BLaER1 (cell line): ENCODE measurements at regions not wholly inside any gene's neighbourhood (a gene's known extent, or its start where the extent isn't known, plus 50 kb on each side); places are given as distances from the start of the nearest gene placed in this dataset.

Experiments
- H3K27ac ChIP-seq: shearing (Covaris generic); formaldehyde crosslinking; 2 replicates; pipeline ENCODE4 v1.8.1; 2022
- H3K27me3 ChIP-seq: shearing (Covaris generic); formaldehyde crosslinking; 2 replicates; pipeline ENCODE4 v1.8.1; 2022
- H3K36me3 ChIP-seq: shearing (Covaris generic); formaldehyde crosslinking; 2 replicates; pipeline ENCODE4 v1.8.1; 2022
- H3K4me1 ChIP-seq: shearing (Covaris generic); formaldehyde crosslinking; 2 replicates; pipeline ENCODE4 v1.8.1; 2022
- H3K4me2 ChIP-seq: shearing (Covaris generic); formaldehyde crosslinking; 2 replicates; pipeline ENCODE4 v1.8.1; 2022
- H3K4me3 ChIP-seq: shearing (Covaris generic); formaldehyde crosslinking; 2 replicates; pipeline ENCODE4 v1.8.1; 2022
- H3K9ac ChIP-seq: shearing (Covaris generic); formaldehyde crosslinking; 2 replicates; pipeline ENCODE4 v1.8.1; 2022
- H3K9me3 ChIP-seq: shearing (Covaris generic); formaldehyde crosslinking; 2 replicates; pipeline ENCODE4 v1.8.1; 2022
- H4K20me1 ChIP-seq: shearing (Covaris generic); formaldehyde crosslinking; 2 replicates; pipeline ENCODE4 v1.8.1; 2022
- Cebpa-rat ChIP-seq: shearing (Covaris generic); IDR thresholded peaks from 2 replicates; pipeline ENCODE4 v1.8.1; 2022

GRCh38 chr4:138677212-138677611 is 338.4 kb upstream of the NOCT start:
- Histone ChIP-seq H3K4me3 (no peak overlapping the region), H4K20me1 (no peaks in the 10 kb centered on the region), H3K27ac (no peak overlapping the region), H3K36me3 (no peaks in the 10 kb centered on the region), H3K4me2 (peak overlapping the region; percentile 38), H3K9me3 (no peaks in the 10 kb centered on the region), H3K4me1 (peaks cover 35% of the 10 kb centered on the region), H3K9ac (no peak overlapping the region), H3K27me3 (no peaks in the 10 kb centered on the region)
- TF ChIP-seq Cebpa-rat, result no peak

- H4K20me1 ChIP-seq, result no peaks in the 10 kb centered on the region
- H3K27me3 ChIP-seq, result no peaks in the 10 kb centered on the region
- no peaks in the 10 kb centered on the region for H3K36me3 ChIP-seq
- H3K27ac ChIP-seq, result no peak overlapping the region
- H3K4me3 ChIP-seq, result no peak overlapping the region
- no peak for TF ChIP-seq Cebpa-rat
- no peaks in the 10 kb centered on the region for H3K9me3 ChIP-seq
- H3K4me2 ChIP-seq, result no peak overlapping the region
- peaks cover 45% of the 10 kb centered on the region for H3K4me1 ChIP-seq
- H3K9ac ChIP-seq, result no peak overlapping the region
These were observed 339.9 kb upstream of the NOCT start for GRCh38 chr4:138675685-138676084.

GRCh38 chr4:138674209-138674608 is 341.4 kb upstream of the NOCT start:
- no peak for TF ChIP-seq Cebpa-rat
- Histone ChIP-seq H3K9ac (no peak overlapping the region), H4K20me1 (no peaks in the 10 kb centered on the region), H3K4me2 (no peak overlapping the region), H3K4me1 (peaks cover 58% of the 10 kb centered on the region), H3K27ac (no peak overlapping the region), H3K4me3 (no peak overlapping the region), H3K27me3 (no peaks in the 10 kb centered on the region), H3K9me3 (no peaks in the 10 kb centered on the region), H3K36me3 (no peaks in the 10 kb centered on the region)

GRCh38 chr4:138673053-138673452 is 342.5 kb upstream of the NOCT start:
- no peaks in the 10 kb centered on the region for H3K36me3 ChIP-seq

GRCh38 chr4:138672393-138672976 is 343.1 kb upstream of the NOCT start:
- Histone ChIP-seq H3K27ac (no peak overlapping the region), H4K20me1 (no peaks in the 10 kb centered on the region), H3K36me3 (no peaks in the 10 kb centered on the region), H3K4me2 (peak overlapping the region; percentile 39), H3K9ac (no peak overlapping the region), H3K9me3 (no peaks in the 10 kb centered on the region), H3K4me1 (peaks cover 63% of the 10 kb centered on the region), H3K27me3 (no peaks in the 10 kb centered on the region), H3K4me3 (no peak overlapping the region)
- TF ChIP-seq Cebpa-rat, result no peak

More at GRCh38 chr4:138673053-138673452, 342.5 kb upstream of the NOCT start:
- Histone ChIP-seq H3K27ac (no peak overlapping the region), H3K4me3 (no peak overlapping the region), H3K9me3 (no peaks in the 10 kb centered on the region), H3K4me1 (peaks cover 65% of the 10 kb centered on the region), H3K9ac (no peak overlapping the region), H3K4me2 (peak overlapping the region; percentile 39), H4K20me1 (no peaks in the 10 kb centered on the region), H3K27me3 (no peaks in the 10 kb centered on the region)
- TF ChIP-seq Cebpa-rat, result no peak

GRCh38 chr4:138671606-138672084 is 343.9 kb upstream of the NOCT start:
- TF ChIP-seq Cebpa-rat, result no peak
- Histone ChIP-seq H3K27ac (no peak overlapping the region), H3K4me3 (no peak overlapping the region), H3K9ac (no peak overlapping the region), H4K20me1 (no peaks in the 10 kb centered on the region), H3K27me3 (no peaks in the 10 kb centered on the region), H3K36me3 (no peaks in the 10 kb centered on the region), H3K4me2 (peak overlapping the region; percentile 38), H3K9me3 (peaks cover 4% of the 10 kb centered on the region; the same call in 1 of the 2 replicates), H3K4me1 (peaks cover 56% of the 10 kb centered on the region)

- no peaks in the 10 kb centered on the region for H3K36me3 ChIP-seq
- H3K4me3 ChIP-seq, result no peak overlapping the region
- no peaks in the 10 kb centered on the region for H4K20me1 ChIP-seq
- no peak overlapping the region for H3K27ac ChIP-seq
- H3K27me3 ChIP-seq, result no peaks in the 10 kb centered on the region
- no peak for TF ChIP-seq Cebpa-rat
- H3K4me2 ChIP-seq, result 0 out of 2 replicates have a peak overlapping the region, but pooled peaks have one; percentile 38
- H3K9me3 ChIP-seq, result peaks cover 7% of the 10 kb centered on the region; the same call in 1 of the 2 replicates
- peaks cover 61% of the 10 kb centered on the region for H3K4me1 ChIP-seq
- H3K9ac ChIP-seq, result no peak overlapping the region
These were observed 344.5 kb upstream of the NOCT start for GRCh38 chr4:138671106-138671505.

- H3K4me2 ChIP-seq, result no peak overlapping the region
- no peak overlapping the region for H3K9ac ChIP-seq
- peaks cover 63% of the 10 kb centered on the region for H3K4me1 ChIP-seq
- H3K4me3 ChIP-seq, result no peak overlapping the region
- no peaks in the 10 kb centered on the region for H4K20me1 ChIP-seq
- TF ChIP-seq Cebpa-rat, result no peak
- no peaks in the 10 kb centered on the region for H3K36me3 ChIP-seq
- no peak overlapping the region for H3K27ac ChIP-seq
- no peaks in the 10 kb centered on the region for H3K27me3 ChIP-seq
- peaks cover 7% of the 10 kb centered on the region; the same call in 1 of the 2 replicates for H3K9me3 ChIP-seq
These were observed 344.9 kb upstream of the NOCT start for GRCh38 chr4:138670681-138671080.

- peaks cover 63% of the 10 kb centered on the region for H3K4me1 ChIP-seq
- no peaks in the 10 kb centered on the region for H3K27me3 ChIP-seq
- no peak overlapping the region for H3K9ac ChIP-seq
- peaks cover 7% of the 10 kb centered on the region; the same call in 1 of the 2 replicates for H3K9me3 ChIP-seq
- no peak overlapping the region for H3K4me3 ChIP-seq
- no peaks in the 10 kb centered on the region for H4K20me1 ChIP-seq
- peak overlapping the region; percentile 47 for H3K4me2 ChIP-seq
- no peaks in the 10 kb centered on the region for H3K36me3 ChIP-seq
- H3K27ac ChIP-seq, result no peak overlapping the region
- TF ChIP-seq Cebpa-rat, result no peak
These were observed 345.9 kb upstream of the NOCT start for GRCh38 chr4:138669479-138670315.

- TF ChIP-seq Cebpa-rat, result no peak
- Histone ChIP-seq H4K20me1 (no peaks in the 10 kb centered on the region), H3K9me3 (peaks cover 7% of the 10 kb centered on the region; the same call in 1 of the 2 replicates), H3K4me1 (peaks cover 64% of the 10 kb centered on the region), H3K4me3 (no peak overlapping the region), H3K4me2 (peak overlapping the region; percentile 47), H3K27me3 (no peaks in the 10 kb centered on the region), H3K27ac (no peak overlapping the region), H3K36me3 (no peaks in the 10 kb centered on the region), H3K9ac (no peak overlapping the region)
These were observed 347.3 kb upstream of the NOCT start for GRCh38 chr4:138668309-138668708.
